Upper lobe of right lung (tissue), 1 donor: ENCODE measurements at regions not wholly inside any gene's neighbourhood (a gene's known extent, or its start where the extent isn't known, plus 50 kb on each side); places are given as distances from the start of the nearest gene placed in this dataset.
A peak's percentile ranks its signal among the peaks of the same experiment; 100 is the strongest.

ENCODE experiments used
- ATAC-seq: fragments of 200-7000 bp; cut with Tn5 transposase; one replicate; pipeline ENCODE4 v1.9.1; 2020; ENCODE audit warnings: mild to moderate bottlenecking, moderate library complexity
- DNase-seq: peaks from one replicate; pipeline ENCODE4 v3.0.0-alpha.2; 2020
- H3K27ac ChIP-seq: fragments of 200-600 bp; one replicate; pipeline ENCODE4 v1.8.0; 2022
- H3K27me3 ChIP-seq: fragments of 200-600 bp; one replicate; pipeline ENCODE4 v1.8.0; 2022; ENCODE audit warnings: mild to moderate bottlenecking
- H3K36me3 ChIP-seq: fragments of 200-600 bp; one replicate; pipeline ENCODE4 v1.8.0; 2022
- H3K4me1 ChIP-seq: fragments of 200-600 bp; one replicate; pipeline ENCODE4 v1.8.0; 2022
- H3K4me3 ChIP-seq: fragments of 200-600 bp; one replicate; pipeline ENCODE4 v1.8.0; 2022; ENCODE audit warnings: mild to moderate bottlenecking
- H3K9me3 ChIP-seq: fragments of 200-600 bp; one replicate; pipeline ENCODE4 v1.8.0; 2022
- intact Hi-C: fragments of 100-400 bp; cut with DNase I; formaldehyde crosslinking; loops from one replicate; pipeline ENCODE4 v1.11.0; 2022
- TF ChIP-seq, protein P1 (sequence below): fragments of 200-600 bp; IDR thresholded peaks from one replicate; pipeline ENCODE4 v1.8.0; 2022; ENCODE audit warnings: antibody characterized with exemption
- donor health status: DM: no; HTN: yes; CAD: no; lungs with severe emphysema.

DNA sequence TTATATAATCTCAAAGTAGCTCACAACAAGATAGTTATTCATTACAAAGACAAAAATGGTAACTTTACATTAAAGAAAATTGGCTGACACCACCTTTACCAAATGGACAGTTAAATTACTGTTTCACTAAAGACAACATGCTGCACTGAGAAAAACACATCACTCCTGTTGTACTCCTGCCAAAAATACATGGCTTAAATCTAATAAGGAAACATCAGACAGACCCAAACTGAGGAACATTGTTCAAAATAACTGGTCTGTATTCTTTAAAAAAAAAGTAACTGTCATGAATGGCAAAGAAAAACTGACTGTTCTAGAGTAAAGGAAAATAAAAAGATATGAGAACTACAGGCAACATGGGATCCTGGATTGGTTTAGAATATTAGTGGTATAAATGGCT lies 151.3 kb upstream of the DCN start:
- no peaks in the 10 kb centered on the region for H3K4me1 ChIP-seq
- no peak for DNase-seq
- H3K36me3 ChIP-seq: no peaks in the 10 kb centered on the region
- no peaks in the 10 kb centered on the region for H3K27me3 ChIP-seq
- TF ChIP-seq, protein P1, sequence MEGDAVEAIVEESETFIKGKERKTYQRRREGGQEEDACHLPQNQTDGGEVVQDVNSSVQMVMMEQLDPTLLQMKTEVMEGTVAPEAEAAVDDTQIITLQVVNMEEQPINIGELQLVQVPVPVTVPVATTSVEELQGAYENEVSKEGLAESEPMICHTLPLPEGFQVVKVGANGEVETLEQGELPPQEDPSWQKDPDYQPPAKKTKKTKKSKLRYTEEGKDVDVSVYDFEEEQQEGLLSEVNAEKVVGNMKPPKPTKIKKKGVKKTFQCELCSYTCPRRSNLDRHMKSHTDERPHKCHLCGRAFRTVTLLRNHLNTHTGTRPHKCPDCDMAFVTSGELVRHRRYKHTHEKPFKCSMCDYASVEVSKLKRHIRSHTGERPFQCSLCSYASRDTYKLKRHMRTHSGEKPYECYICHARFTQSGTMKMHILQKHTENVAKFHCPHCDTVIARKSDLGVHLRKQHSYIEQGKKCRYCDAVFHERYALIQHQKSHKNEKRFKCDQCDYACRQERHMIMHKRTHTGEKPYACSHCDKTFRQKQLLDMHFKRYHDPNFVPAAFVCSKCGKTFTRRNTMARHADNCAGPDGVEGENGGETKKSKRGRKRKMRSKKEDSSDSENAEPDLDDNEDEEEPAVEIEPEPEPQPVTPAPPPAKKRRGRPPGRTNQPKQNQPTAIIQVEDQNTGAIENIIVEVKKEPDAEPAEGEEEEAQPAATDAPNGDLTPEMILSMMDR: no peak
- no peak overlapping the region for H3K27ac ChIP-seq
- no peak overlapping the region for H3K4me3 ChIP-seq
- no peak for ATAC-seq
- no peaks in the 10 kb centered on the region for H3K9me3 ChIP-seq
- intact Hi-C loops: no loop called here

DNA sequence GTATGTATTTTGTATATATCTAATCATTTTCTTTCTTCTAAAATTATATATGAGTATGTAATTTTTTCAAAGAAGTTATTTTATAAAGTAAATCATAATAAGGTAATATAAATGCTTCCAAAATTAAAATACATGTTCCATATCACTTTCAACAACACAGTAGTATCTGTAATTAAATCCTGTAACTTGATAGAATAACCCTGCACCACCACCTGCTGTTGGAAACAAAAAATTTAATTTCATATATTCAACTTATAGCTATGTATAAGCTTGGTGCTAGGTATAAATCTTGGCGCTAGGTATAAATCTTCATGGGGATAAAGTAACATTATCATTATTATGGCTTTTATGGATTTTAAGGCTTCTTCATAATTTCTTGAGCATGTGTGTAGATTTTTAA lies 149.7 kb upstream of the DCN start:
- intact Hi-C loops: no loop called here
- no peak overlapping the region for H3K4me3 ChIP-seq
- no peaks in the 10 kb centered on the region for H3K4me1 ChIP-seq
- no peak overlapping the region for H3K27ac ChIP-seq
- H3K36me3 ChIP-seq: no peaks in the 10 kb centered on the region
- no peak for ATAC-seq
- no peak for DNase-seq
- no peaks in the 10 kb centered on the region for H3K9me3 ChIP-seq
- no peaks in the 10 kb centered on the region for H3K27me3 ChIP-seq
- TF ChIP-seq, protein P1: peak; percentile 22

DNA sequence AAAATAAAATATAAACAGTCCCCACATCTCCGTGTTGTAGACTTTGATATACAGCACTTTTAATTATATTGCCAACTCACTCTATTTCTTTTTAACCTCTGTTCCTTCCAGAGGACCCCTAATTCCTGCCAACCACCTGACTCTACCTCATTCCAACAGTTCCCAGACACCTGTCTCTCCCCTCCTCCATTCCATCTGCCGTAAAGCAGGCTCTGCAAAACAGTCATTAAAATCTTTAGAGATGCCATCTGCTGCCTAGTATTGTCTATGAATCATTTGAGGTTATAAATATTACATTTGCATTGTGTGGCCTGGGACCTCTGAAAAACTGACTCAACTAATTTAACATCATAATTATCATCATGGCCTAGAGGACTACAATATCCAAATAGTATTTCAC lies 148.8 kb upstream of the DCN start:
- ATAC-seq: no peak
- intact Hi-C loops: no loop called here
- Histone ChIP-seq H3K4me3 (no peak overlapping the region), H3K36me3 (no peaks in the 10 kb centered on the region), H3K4me1 (no peaks in the 10 kb centered on the region), H3K27me3 (no peaks in the 10 kb centered on the region), H3K27ac (no peak overlapping the region), H3K9me3 (no peaks in the 10 kb centered on the region)
- no peak for DNase-seq
- TF ChIP-seq, protein P1: no peak

DNA sequence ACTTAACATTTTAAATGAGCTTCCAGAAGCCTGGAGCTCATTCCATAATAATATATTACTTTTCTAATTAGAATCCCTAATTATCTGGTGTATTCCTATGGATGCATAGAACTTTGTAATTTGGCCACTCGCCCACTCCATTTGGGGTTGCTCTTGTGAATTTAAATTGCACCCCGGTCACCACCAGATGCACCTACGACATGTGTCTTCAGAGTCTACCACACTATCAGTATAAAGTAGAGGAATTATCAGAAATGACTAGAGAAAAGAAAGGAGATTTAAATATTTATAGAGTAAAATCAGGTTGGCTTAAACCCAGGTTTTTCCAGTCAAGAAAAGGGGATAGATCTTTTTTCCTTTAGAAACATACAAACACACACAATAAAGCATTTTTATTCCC lies 145.8 kb upstream of the DCN start:
- ATAC-seq (no peak), DNase-seq (no peak)
- H3K4me3 ChIP-seq: no peak overlapping the region
- intact Hi-C loops: no loop called here
- no peaks in the 10 kb centered on the region for H3K36me3 ChIP-seq
- no peak overlapping the region for H3K27ac ChIP-seq
- no peaks in the 10 kb centered on the region for H3K4me1 ChIP-seq
- H3K9me3 ChIP-seq: no peaks in the 10 kb centered on the region
- H3K27me3 ChIP-seq: no peaks in the 10 kb centered on the region
- TF ChIP-seq, protein P1: no peak

DNA sequence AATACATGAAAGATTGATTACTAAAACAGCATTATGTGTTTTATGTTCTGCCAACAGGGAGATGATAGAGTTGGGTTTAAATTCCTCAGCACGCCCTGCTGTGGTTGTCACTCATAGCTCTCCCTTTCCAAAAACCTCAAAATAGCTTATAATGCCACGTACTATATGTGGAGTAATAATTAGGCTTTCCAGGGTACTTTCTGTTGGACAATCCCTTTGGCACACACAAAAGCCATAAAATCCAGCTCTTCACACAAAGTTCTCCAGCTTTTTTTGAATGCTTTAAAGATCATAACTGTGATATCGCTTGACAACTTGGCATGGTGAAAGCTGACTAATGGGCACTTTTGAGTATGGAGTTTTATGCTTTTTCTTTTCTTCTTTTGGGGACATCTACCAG lies 145.3 kb upstream of the DCN start:
- DNase-seq (no peak), ATAC-seq (no peak)
- Histone ChIP-seq H3K9me3 (no peaks in the 10 kb centered on the region), H3K27me3 (no peaks in the 10 kb centered on the region), H3K4me3 (no peak overlapping the region), H3K36me3 (no peaks in the 10 kb centered on the region), H3K4me1 (no peaks in the 10 kb centered on the region), H3K27ac (peak overlapping the region; percentile 39)
- TF ChIP-seq, protein P1: no peak
- intact Hi-C loops: no loop called here

DNA sequence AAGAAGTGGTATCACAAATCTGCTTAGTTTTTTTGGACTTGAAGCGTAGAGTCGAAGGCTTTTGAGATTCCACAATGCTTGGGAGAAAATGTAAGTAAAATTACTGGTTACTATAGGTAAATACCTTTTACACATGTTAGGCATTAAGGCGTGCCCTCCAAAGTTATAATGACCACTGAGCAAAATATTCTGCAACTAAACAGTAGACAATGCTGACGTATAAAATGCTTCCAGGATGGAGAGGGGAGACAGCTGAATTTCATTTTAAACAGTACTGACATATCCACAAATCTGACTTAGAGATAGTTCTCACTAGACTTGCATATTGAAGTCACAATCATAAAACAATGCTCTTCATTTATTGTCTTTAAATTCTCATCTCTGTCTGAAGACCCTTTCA lies 144.5 kb upstream of the DCN start:
- H3K27me3 ChIP-seq: no peaks in the 10 kb centered on the region
- H3K9me3 ChIP-seq: no peaks in the 10 kb centered on the region
- H3K27ac ChIP-seq: peak overlapping the region; percentile 39
- no peaks in the 10 kb centered on the region for H3K36me3 ChIP-seq
- ATAC-seq: no peak
- H3K4me1 ChIP-seq: no peaks in the 10 kb centered on the region
- DNase-seq: no peak
- TF ChIP-seq, protein P1: no peak
- no peak overlapping the region for H3K4me3 ChIP-seq
- intact Hi-C loops: no loop called here
